GM13976 (cell line): ENCODE measurements at regions not wholly inside any gene's neighbourhood (a gene's known extent, or its start where the extent isn't known, plus 50 kb on each side); places are given as distances from the start of the nearest gene placed in this dataset.

ENCODE experiments used
- DNase-seq: peaks from one replicate; pipeline ENCODE4 v3.0.0; 2012; ENCODE audit warnings: low spot score
- CTCF ChIP-seq: IDR thresholded peaks from 2 replicates; pipeline ENCODE4 v1.5.1; 2012; ENCODE audit warnings: borderline replicate concordance, mild to moderate bottlenecking; ENCODE audit not compliant: insufficient read depth; ENCODE audit errors: extremely low read depth, missing control alignments, control extremely low read depth
- in situ Hi-C: fragments of 300-500 bp; cut with MboI; formaldehyde crosslinking; loops from one replicate; pipeline ENCODE4 v1.12.0; 2022; ENCODE audit warnings: low sequenced_read_pairs, mixed read lengths, inconsistent platforms; ENCODE audit not compliant: unreplicated experiment

GRCh38 chr2:6650311-6650710, 215.4 kb downstream of the CMPK2 start:
- TF ChIP-seq CTCF, result no peak
- in situ Hi-C loops, result no loop called here
- no peak for DNase-seq

GRCh38 chr2:6652251-6652650, 213.5 kb downstream of the CMPK2 start:
- no peak for DNase-seq
- in situ Hi-C loops, result no loop called here
- TF ChIP-seq CTCF, result no peak

- in situ Hi-C loops, result no loop called here
- TF ChIP-seq CTCF, result no peak
Observed at GRCh38 chr2:6653281-6653750, 212.4 kb downstream of the CMPK2 start.

GRCh38 chr2:6654279-6654678, 211.4 kb downstream of the CMPK2 start:
- TF ChIP-seq CTCF, result no peak
- in situ Hi-C loops, result no loop called here
- DNase-seq, result no peak

More at GRCh38 chr2:6653281-6653750, 212.4 kb downstream of the CMPK2 start:
- no peak for DNase-seq

GRCh38 chr2:6656633-6657032, 209.1 kb downstream of the CMPK2 start:
- in situ Hi-C loops, result no loop called here
- no peak for TF ChIP-seq CTCF
- DNase-seq, result no peak

GRCh38 chr2:6657136-6657535, 208.6 kb downstream of the CMPK2 start:
- in situ Hi-C loops, result no loop called here
- TF ChIP-seq CTCF, result no peak
- DNase-seq, result no peak

GRCh38 chr2:6657855-6658254, 207.9 kb downstream of the CMPK2 start:
- in situ Hi-C loops, result no loop called here
- no peak for DNase-seq

More at GRCh38 chr2:6657855-6658254, 207.9 kb downstream of the CMPK2 start:
- no peak for TF ChIP-seq CTCF
